ENCODE measurements at regions not wholly inside any gene's neighbourhood (a gene's known extent, or its start where the extent isn't known, plus 50 kb on each side); places are given as distances from the start of the nearest gene placed in this dataset.

DNA sequence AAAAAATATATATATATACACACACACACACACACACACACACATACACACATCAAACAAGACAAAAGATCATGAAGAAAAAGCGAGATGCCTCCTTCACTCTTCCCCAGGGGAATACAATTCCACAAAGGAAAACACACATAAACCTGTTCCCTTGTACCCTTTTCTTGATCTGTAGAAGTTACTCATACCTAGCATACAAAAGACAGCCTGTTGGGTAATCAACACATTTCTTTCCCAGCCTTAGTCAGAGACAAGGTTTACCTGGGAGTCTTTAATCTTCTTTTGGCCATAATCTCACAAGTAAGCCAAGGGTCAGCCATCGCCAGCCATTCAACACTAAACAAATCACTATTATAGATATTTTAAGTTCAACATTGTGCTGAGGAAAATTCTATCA, 407.0 kb downstream of the SUCLG1 start:
- Histone ChIP-seq H3K27ac (ENCODE audit: low read length) (no peak overlapping the region), H2AFZ (ENCODE audit: low read depth, low read length) (no peak overlapping the region), H3K9me3 (ENCODE audit: insufficient read depth, low read length, severe bottlenecking) (no peaks in the 10 kb centered on the region), H3K36me3 (ENCODE audit: insufficient read depth, low read length) (no peaks in the 10 kb centered on the region), H3K4me2 (ENCODE audit: insufficient read depth, low read length) (no peak overlapping the region), H3K9ac (ENCODE audit: low read depth, low read length) (no peak overlapping the region), H3K79me2 (ENCODE audit: insufficient read depth, low read length) (no peaks in the 10 kb centered on the region), H4K20me1 (ENCODE audit: insufficient read depth, low read length) (no peaks in the 10 kb centered on the region), H3K4me1 (ENCODE audit: insufficient read depth, low read length) (no peaks in the 10 kb centered on the region), H3K4me3 (ENCODE audit: low read depth in 1 of 2, low read length in 2 of 2) (no peak overlapping the region), H3K27me3 (ENCODE audit: insufficient read depth, low read length, poor library complexity) (no peaks in the 10 kb centered on the region)
- no peak for ATAC-seq (ENCODE audit: insufficient read depth, low read depth)
- no peak for TF ChIP-seq EZH2 (IDR thresholded peaks at IDR 0.05; ENCODE audit: borderline replicate concordance, low read depth, low read length, severe bottlenecking)
- TF ChIP-seq, protein P1, sequence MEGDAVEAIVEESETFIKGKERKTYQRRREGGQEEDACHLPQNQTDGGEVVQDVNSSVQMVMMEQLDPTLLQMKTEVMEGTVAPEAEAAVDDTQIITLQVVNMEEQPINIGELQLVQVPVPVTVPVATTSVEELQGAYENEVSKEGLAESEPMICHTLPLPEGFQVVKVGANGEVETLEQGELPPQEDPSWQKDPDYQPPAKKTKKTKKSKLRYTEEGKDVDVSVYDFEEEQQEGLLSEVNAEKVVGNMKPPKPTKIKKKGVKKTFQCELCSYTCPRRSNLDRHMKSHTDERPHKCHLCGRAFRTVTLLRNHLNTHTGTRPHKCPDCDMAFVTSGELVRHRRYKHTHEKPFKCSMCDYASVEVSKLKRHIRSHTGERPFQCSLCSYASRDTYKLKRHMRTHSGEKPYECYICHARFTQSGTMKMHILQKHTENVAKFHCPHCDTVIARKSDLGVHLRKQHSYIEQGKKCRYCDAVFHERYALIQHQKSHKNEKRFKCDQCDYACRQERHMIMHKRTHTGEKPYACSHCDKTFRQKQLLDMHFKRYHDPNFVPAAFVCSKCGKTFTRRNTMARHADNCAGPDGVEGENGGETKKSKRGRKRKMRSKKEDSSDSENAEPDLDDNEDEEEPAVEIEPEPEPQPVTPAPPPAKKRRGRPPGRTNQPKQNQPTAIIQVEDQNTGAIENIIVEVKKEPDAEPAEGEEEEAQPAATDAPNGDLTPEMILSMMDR (IDR thresholded peaks at IDR 0.05; ENCODE audit: borderline replicate concordance, extremely low read depth, low read length, poor library complexity, severe bottlenecking): no peak
- DNase-seq: no peak

DNA sequence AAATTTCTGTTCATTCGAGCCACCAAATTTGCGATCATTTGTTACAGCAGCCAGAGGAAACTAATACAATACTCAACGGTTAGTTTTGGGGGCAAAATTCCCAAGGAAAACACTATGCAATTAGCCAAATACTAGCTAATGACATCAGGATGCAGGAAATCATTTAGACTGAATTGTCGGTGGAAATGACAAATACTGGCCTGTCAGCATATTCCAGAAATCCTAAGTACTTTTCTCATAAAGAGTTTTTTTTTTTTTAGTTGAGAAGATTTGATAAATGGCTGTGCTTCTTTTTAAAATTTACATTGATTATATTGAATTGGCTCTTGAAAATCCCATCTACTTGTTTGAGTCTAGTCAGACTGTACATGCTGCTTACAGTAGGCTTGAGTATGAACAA, 410.1 kb downstream of the SUCLG1 start:
- Histone ChIP-seq H3K27me3 (ENCODE audit: insufficient read depth, low read length, poor library complexity) (no peaks in the 10 kb centered on the region), H3K9me3 (ENCODE audit: insufficient read depth, low read length, severe bottlenecking) (no peaks in the 10 kb centered on the region)
- TF ChIP-seq, protein P1 (IDR thresholded peaks at IDR 0.05; ENCODE audit: borderline replicate concordance, extremely low read depth, low read length, poor library complexity, severe bottlenecking): no peak
- no peak for TF ChIP-seq EZH2 (IDR thresholded peaks at IDR 0.05; ENCODE audit: borderline replicate concordance, low read depth, low read length, severe bottlenecking)

DNA sequence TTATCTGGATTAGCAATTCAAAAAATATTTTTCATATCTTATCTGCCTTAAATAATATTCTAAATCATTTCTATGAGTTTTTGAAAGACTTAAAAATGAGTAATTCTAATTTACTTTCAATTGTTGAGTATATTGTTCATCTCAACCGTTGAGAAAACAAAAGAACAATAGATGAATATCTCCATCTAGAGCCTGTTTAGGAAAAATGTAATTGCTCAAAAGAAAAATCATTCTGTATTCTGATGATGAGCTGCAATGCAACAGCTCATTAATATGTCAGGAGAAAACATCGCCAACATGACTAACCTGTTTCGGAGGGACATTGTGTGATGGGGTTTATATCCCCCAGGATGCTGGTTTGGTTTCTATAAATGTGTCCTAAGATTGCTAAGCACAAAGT, 417.6 kb downstream of the SUCLG1 start:
- DNase-seq: no peak
- H3K4me3 ChIP-seq (ENCODE audit: low read depth in 1 of 2, low read length in 2 of 2): no peak overlapping the region
- H4K20me1 ChIP-seq (ENCODE audit: insufficient read depth, low read length): no peaks in the 10 kb centered on the region
- no peaks in the 10 kb centered on the region for H3K36me3 ChIP-seq (ENCODE audit: insufficient read depth, low read length)
- H3K9ac ChIP-seq (ENCODE audit: low read depth, low read length): no peak overlapping the region
- H2AFZ ChIP-seq (ENCODE audit: low read depth, low read length): no peak overlapping the region
- H3K4me2 ChIP-seq (ENCODE audit: insufficient read depth, low read length): no peak overlapping the region
- H3K9me3 ChIP-seq (ENCODE audit: insufficient read depth, low read length, severe bottlenecking): no peaks in the 10 kb centered on the region
- H3K27me3 ChIP-seq (ENCODE audit: insufficient read depth, low read length, poor library complexity): no peaks in the 10 kb centered on the region
- no peak overlapping the region for H3K27ac ChIP-seq (ENCODE audit: low read length)
- H3K79me2 ChIP-seq (ENCODE audit: insufficient read depth, low read length): no peaks in the 10 kb centered on the region
- no peak for TF ChIP-seq EZH2 (IDR thresholded peaks at IDR 0.05; ENCODE audit: borderline replicate concordance, low read depth, low read length, severe bottlenecking)
- TF ChIP-seq, protein P1 (IDR thresholded peaks at IDR 0.05; ENCODE audit: borderline replicate concordance, extremely low read depth, low read length, poor library complexity, severe bottlenecking): no peak
- H3K4me1 ChIP-seq (ENCODE audit: insufficient read depth, low read length): no peaks in the 10 kb centered on the region
- ATAC-seq (ENCODE audit: insufficient read depth, low read depth): no peak

More for the DNA sequence above, 410.1 kb downstream of the SUCLG1 start:
- no peak for DNase-seq
- H3K27ac ChIP-seq (ENCODE audit: low read length): no peak overlapping the region
- H4K20me1 ChIP-seq (ENCODE audit: insufficient read depth, low read length): no peaks in the 10 kb centered on the region
- H3K9ac ChIP-seq (ENCODE audit: low read depth, low read length): no peak overlapping the region
- H3K4me1 ChIP-seq (ENCODE audit: insufficient read depth, low read length): no peaks in the 10 kb centered on the region
- no peaks in the 10 kb centered on the region for H3K79me2 ChIP-seq (ENCODE audit: insufficient read depth, low read length)
- H2AFZ ChIP-seq (ENCODE audit: low read depth, low read length): no peak overlapping the region
- H3K4me3 ChIP-seq (ENCODE audit: low read depth in 1 of 2, low read length in 2 of 2): no peak overlapping the region
- no peak overlapping the region for H3K4me2 ChIP-seq (ENCODE audit: insufficient read depth, low read length)
- no peaks in the 10 kb centered on the region for H3K36me3 ChIP-seq (ENCODE audit: insufficient read depth, low read length)
- no peak for ATAC-seq (ENCODE audit: insufficient read depth, low read depth)

DNA sequence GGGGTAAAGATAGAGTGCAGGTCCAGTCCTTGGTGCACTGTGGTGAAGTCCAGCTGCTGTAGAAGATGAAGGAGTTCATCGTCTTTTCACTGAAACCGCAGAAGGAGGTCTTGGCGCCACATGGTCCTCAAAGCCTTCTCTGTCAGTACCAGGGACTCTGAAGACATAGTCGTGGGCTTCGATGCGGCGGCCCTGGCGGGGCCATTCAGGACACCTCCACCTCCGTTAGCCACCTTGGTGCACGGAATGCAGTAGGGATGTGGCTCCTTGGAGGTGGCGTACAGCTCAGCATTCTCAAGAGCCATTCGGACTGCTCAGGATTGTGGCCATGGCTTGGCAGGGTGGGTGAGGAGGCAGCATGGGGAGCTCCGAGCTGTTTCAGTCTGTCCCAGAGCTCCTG, 418.8 kb downstream of the SUCLG1 start:
- DNase-seq (no peak), ATAC-seq (ENCODE audit: insufficient read depth, low read depth) (no peak)
- H4K20me1 ChIP-seq (ENCODE audit: insufficient read depth, low read length): no peaks in the 10 kb centered on the region
- H3K4me1 ChIP-seq (ENCODE audit: insufficient read depth, low read length): no peaks in the 10 kb centered on the region
- TF ChIP-seq, protein P1 (IDR thresholded peaks at IDR 0.05; ENCODE audit: borderline replicate concordance, extremely low read depth, low read length, poor library complexity, severe bottlenecking): no peak
- no peak for TF ChIP-seq EZH2 (IDR thresholded peaks at IDR 0.05; ENCODE audit: borderline replicate concordance, low read depth, low read length, severe bottlenecking)
- no peak overlapping the region for H2AFZ ChIP-seq (ENCODE audit: low read depth, low read length)
- no peak overlapping the region for H3K4me2 ChIP-seq (ENCODE audit: insufficient read depth, low read length)
- H3K9me3 ChIP-seq (ENCODE audit: insufficient read depth, low read length, severe bottlenecking): no peaks in the 10 kb centered on the region
- no peaks in the 10 kb centered on the region for H3K36me3 ChIP-seq (ENCODE audit: insufficient read depth, low read length)
- H3K9ac ChIP-seq (ENCODE audit: low read depth, low read length): no peak overlapping the region
- H3K27me3 ChIP-seq (ENCODE audit: insufficient read depth, low read length, poor library complexity): no peaks in the 10 kb centered on the region
- H3K4me3 ChIP-seq (ENCODE audit: low read depth in 1 of 2, low read length in 2 of 2): no peak overlapping the region
- H3K27ac ChIP-seq (ENCODE audit: low read length): no peak overlapping the region
- no peaks in the 10 kb centered on the region for H3K79me2 ChIP-seq (ENCODE audit: insufficient read depth, low read length)
